ENCODE measurements at regions not wholly inside any gene's neighbourhood (a gene's known extent, or its start where the extent isn't known, plus 50 kb on each side); places are given as distances from the start of the nearest gene placed in this dataset.

DNA sequence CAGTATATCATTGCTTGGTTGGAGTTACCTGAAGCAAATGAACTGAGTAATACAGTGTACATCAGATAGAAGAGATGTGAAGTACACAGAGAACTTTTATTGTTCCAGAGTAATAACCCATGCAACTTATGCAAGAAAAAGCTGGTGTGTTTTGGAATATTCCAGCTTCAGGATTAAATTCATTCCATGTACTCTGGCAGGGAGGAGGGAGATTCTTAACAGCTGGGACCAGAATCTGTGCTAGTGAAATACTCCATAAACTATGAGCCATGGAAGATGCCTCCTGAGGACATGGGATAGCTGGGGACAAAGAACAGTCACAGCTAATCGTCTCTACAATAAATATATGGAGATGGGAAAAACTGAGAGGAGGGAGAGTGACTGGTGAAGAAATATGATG lies 101.6 kb upstream of the OTUD4 start:
- no peak for TF ChIP-seq CTCF (IDR thresholded peaks at IDR 0.05; ENCODE audit: low read depth, low read length)
- no peak for DNase-seq (ENCODE audit: low read depth in 2 of 2)
- H3K4me3 ChIP-seq (replicated peaks in 1 of 2; ENCODE audit: low read depth in 2 of 2, low read length in 2 of 2): no peak overlapping the region

DNA sequence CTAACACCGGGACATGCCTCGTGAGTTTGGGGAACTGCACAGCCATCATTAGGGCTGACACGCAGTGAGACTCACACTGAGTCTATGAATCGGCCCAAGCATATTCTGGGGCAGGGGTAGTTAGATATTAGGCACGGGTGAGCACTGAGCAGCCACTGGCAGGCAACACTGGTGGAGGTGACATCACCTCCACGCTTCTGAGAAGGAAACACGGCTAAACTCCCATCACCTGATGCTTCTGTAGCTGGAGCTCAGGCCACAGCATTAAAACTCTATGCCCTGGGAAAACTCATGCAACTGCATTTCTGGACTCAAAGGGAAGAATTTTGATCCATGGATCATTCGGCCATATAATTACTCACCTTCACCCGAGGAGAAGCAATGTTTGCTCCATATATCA lies 100.8 kb upstream of the OTUD4 start:
- TF ChIP-seq CTCF (IDR thresholded peaks at IDR 0.05; ENCODE audit: low read depth, low read length): no peak
- H3K4me3 ChIP-seq (replicated peaks in 1 of 2; ENCODE audit: low read depth in 2 of 2, low read length in 2 of 2): no peak overlapping the region
- DNase-seq (ENCODE audit: low read depth in 2 of 2): no peak

DNA sequence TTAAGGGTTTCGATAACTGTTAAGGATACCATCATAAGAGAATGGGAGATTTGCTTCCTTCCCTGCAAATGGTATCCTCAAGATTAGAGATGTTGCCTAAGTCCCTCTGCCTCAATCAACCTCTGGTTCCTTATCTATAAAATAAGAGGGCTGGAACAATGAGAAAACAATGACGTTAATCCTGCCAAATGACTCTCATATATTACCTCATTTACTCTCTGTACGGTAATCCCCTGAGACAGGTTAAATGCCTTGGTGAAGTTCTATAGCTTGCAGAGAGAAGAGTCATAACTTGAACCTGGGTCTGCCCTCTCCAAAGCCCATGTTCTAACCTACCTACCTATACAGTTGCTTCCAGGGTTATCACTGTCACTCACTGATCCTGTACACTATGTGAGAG lies 100.2 kb upstream of the OTUD4 start:
- DNase-seq (ENCODE audit: low read depth in 2 of 2): peak; percentile 55 to 65

DNA sequence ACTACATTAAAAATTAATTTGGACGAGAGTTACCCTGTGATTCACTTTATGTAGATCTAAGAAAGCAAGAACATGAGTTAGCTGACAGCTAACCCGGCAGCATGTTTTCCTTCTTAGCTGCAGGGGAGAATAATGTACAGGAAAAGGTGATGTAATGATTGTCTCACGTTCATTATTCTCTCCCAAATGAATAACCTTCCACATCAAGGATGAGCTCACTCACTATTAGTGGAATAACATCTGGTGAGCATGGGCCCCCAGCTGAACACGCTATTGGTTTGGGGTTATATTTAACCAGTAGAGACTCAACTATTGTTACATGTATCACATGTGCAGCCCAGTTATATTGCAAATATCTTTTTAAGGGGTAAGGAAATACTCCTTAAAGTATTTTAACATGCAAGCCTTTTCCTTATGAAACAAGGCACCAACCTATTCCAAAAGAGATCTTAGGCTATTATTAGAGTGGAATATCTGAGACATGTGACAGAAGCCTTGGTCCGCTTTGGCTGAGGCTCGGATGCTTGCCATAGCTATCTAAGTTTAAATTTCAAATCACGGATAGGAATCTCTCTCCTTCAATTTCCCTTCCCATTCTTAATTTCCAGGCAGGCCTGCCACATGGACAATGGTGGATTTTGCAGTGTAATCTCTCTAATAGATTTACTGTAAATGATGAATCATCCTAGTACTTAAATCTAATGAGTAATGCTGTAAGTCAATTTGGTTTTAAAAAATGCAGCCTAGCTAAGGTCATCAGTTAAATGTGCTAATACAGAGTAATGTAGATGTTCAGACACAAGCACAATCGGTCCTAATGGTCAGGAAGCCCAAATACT lies 99.0 kb upstream of the OTUD4 start:
- no peak for TF ChIP-seq CTCF (IDR thresholded peaks at IDR 0.05; ENCODE audit: low read depth, low read length)
- peak; percentile 75 to 87 for DNase-seq (ENCODE audit: low read depth in 2 of 2)
- H3K4me3 ChIP-seq (replicated peaks in 1 of 2; ENCODE audit: low read depth in 2 of 2, low read length in 2 of 2): no peak overlapping the region

More for the DNA sequence above, 100.2 kb upstream of the OTUD4 start:
- no peak for TF ChIP-seq CTCF (IDR thresholded peaks at IDR 0.05; ENCODE audit: low read depth, low read length)
- no peak overlapping the region for H3K4me3 ChIP-seq (replicated peaks in 1 of 2; ENCODE audit: low read depth in 2 of 2, low read length in 2 of 2)

DNA sequence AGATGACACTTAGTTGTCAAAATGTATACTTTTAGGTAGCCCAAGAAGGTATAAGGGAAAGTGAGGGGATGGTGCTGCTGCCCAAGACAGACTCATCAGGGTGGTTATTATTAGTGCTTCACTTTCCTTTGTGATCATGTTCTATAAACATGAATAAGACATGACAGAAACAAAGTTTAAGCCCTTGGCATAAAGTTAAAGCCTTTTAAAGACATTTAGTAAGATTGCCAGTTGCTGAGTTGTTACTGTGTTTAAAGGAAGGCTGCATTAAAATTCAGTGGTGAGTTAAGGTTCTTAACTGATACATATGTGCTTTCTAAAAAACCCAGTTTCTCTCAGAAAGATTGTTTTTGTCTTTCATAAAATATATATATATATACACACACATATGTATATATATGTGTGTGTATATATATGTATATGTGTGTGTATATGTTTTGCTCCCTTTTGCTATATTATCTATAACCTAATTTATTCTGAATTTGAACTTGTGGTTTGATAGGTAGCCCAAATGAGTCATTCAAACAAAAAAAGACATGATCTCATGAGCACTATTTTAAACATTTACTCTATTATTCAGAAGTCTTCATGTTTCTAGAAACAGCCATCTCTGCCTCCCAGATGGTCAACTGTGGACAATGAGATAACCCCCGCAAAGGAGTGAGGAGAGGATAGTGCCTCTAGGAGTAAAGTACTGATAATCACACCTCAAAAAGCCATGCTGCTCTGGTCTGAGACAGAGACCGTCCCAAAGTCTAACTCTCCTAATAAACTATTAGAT lies 98.1 kb upstream of the OTUD4 start:
- no peak for TF ChIP-seq CTCF (IDR thresholded peaks at IDR 0.05; ENCODE audit: low read depth, low read length)
- no peak overlapping the region for H3K4me3 ChIP-seq (replicated peaks in 1 of 2; ENCODE audit: low read depth in 2 of 2, low read length in 2 of 2)
- DNase-seq (ENCODE audit: low read depth in 2 of 2): peak; percentile 19 to 74

- TF ChIP-seq CTCF (IDR thresholded peaks at IDR 0.05; ENCODE audit: low read depth, low read length): no peak
- no peak for DNase-seq (ENCODE audit: low read depth in 2 of 2)
- H3K4me3 ChIP-seq (replicated peaks in 1 of 2; ENCODE audit: low read depth in 2 of 2, low read length in 2 of 2): no peak overlapping the region
Measured at GRCh38 chr4:145277011-145277410, 96.6 kb upstream of the OTUD4 start.
